ENCODE measurements at regions not wholly inside any gene's neighbourhood (a gene's known extent, or its start where the extent isn't known, plus 50 kb on each side); places are given as distances from the start of the nearest gene placed in this dataset.

- Mint-ChIP-seq H3K9me3 (peaks cover 2% of the 10 kb centered on the region), H3K27ac (no peak overlapping the region), H3K4me3 (no peak overlapping the region), H3K36me3 (ENCODE audit: low read depth) (no peaks in the 10 kb centered on the region), H3K4me1 (ENCODE audit: low read depth) (no peaks in the 10 kb centered on the region), H3K27me3 (no peaks in the 10 kb centered on the region)
- no peak for DNase-seq
These were observed 402.6 kb downstream of the SAMD5 start for GRCh38 chr6:147911057-147911456.

- H3K9me3 Mint-ChIP-seq, result peaks cover 2% of the 10 kb centered on the region
- no peaks in the 10 kb centered on the region for H3K4me1 Mint-ChIP-seq (ENCODE audit: low read depth)
- H3K4me3 Mint-ChIP-seq, result no peak overlapping the region
- no peak for DNase-seq
- H3K36me3 Mint-ChIP-seq (ENCODE audit: low read depth), result no peaks in the 10 kb centered on the region
- H3K27me3 Mint-ChIP-seq, result no peaks in the 10 kb centered on the region
- no peak overlapping the region for H3K27ac Mint-ChIP-seq
These were observed 403.2 kb downstream of the SAMD5 start for GRCh38 chr6:147911686-147912085.

GRCh38 chr6:147922799-147923198 is 414.3 kb downstream of the SAMD5 start:
- Mint-ChIP-seq H3K9me3 (peaks cover 20% of the 10 kb centered on the region), H3K4me1 (ENCODE audit: low read depth) (no peaks in the 10 kb centered on the region)
- DNase-seq, result no peak

GRCh38 chr6:147924598-147924997 is 416.1 kb downstream of the SAMD5 start:
- Mint-ChIP-seq H3K4me1 (ENCODE audit: low read depth) (no peaks in the 10 kb centered on the region), H3K27me3 (no peaks in the 10 kb centered on the region), H3K36me3 (ENCODE audit: low read depth) (no peaks in the 10 kb centered on the region), H3K9me3 (peaks cover 21% of the 10 kb centered on the region), H3K27ac (no peak overlapping the region), H3K4me3 (no peak overlapping the region)
- no peak for DNase-seq

More at GRCh38 chr6:147922799-147923198, 414.3 kb downstream of the SAMD5 start:
- Mint-ChIP-seq H3K36me3 (ENCODE audit: low read depth) (no peaks in the 10 kb centered on the region), H3K4me3 (no peak overlapping the region), H3K27me3 (no peaks in the 10 kb centered on the region), H3K27ac (no peak overlapping the region)

- Mint-ChIP-seq H3K4me1 (ENCODE audit: low read depth) (no peaks in the 10 kb centered on the region), H3K27me3 (no peaks in the 10 kb centered on the region), H3K36me3 (ENCODE audit: low read depth) (no peaks in the 10 kb centered on the region), H3K27ac (no peak overlapping the region), H3K4me3 (no peak overlapping the region), H3K9me3 (peaks cover 21% of the 10 kb centered on the region)
- no peak for DNase-seq
These were observed 416.8 kb upstream of the SASH1 start for GRCh38 chr6:147925826-147926225.

- H3K4me1 Mint-ChIP-seq (ENCODE audit: low read depth), result no peaks in the 10 kb centered on the region
- no peak for DNase-seq
- no peaks in the 10 kb centered on the region for H3K27me3 Mint-ChIP-seq
- peaks cover 19% of the 10 kb centered on the region for H3K9me3 Mint-ChIP-seq
- no peak overlapping the region for H3K4me3 Mint-ChIP-seq
- H3K36me3 Mint-ChIP-seq (ENCODE audit: low read depth), result no peaks in the 10 kb centered on the region
- no peak overlapping the region for H3K27ac Mint-ChIP-seq
These were observed 411.9 kb upstream of the SASH1 start for GRCh38 chr6:147930745-147931144.

- Mint-ChIP-seq H3K36me3 (ENCODE audit: low read depth) (no peaks in the 10 kb centered on the region), H3K4me1 (ENCODE audit: low read depth) (no peaks in the 10 kb centered on the region), H3K4me3 (no peak overlapping the region), H3K27me3 (no peaks in the 10 kb centered on the region), H3K9me3 (peaks cover 5% of the 10 kb centered on the region), H3K27ac (no peak overlapping the region)
- no peak for DNase-seq
These were observed 409.4 kb upstream of the SASH1 start for GRCh38 chr6:147933224-147933623.

- no peaks in the 10 kb centered on the region for H3K4me1 Mint-ChIP-seq (ENCODE audit: low read depth)
- no peak overlapping the region for H3K4me3 Mint-ChIP-seq
- no peak for DNase-seq
- no peaks in the 10 kb centered on the region for H3K9me3 Mint-ChIP-seq
- no peaks in the 10 kb centered on the region for H3K27me3 Mint-ChIP-seq
- H3K36me3 Mint-ChIP-seq (ENCODE audit: low read depth), result no peaks in the 10 kb centered on the region
- H3K27ac Mint-ChIP-seq, result no peak overlapping the region
These were observed 407.0 kb upstream of the SASH1 start for GRCh38 chr6:147935656-147936055.

GRCh38 chr6:147936703-147937470 is 405.8 kb upstream of the SASH1 start:
- H3K27me3 Mint-ChIP-seq, result no peaks in the 10 kb centered on the region
- no peaks in the 10 kb centered on the region for H3K36me3 Mint-ChIP-seq (ENCODE audit: low read depth)
- H3K4me1 Mint-ChIP-seq (ENCODE audit: low read depth), result no peaks in the 10 kb centered on the region
- H3K27ac Mint-ChIP-seq, result no peak overlapping the region
- H3K4me3 Mint-ChIP-seq, result no peak overlapping the region
- no peak for DNase-seq
- H3K9me3 Mint-ChIP-seq, result no peaks in the 10 kb centered on the region

GRCh38 chr6:147941143-147941542 is 401.5 kb upstream of the SASH1 start:
- no peaks in the 10 kb centered on the region for H3K36me3 Mint-ChIP-seq (ENCODE audit: low read depth)
- H3K27me3 Mint-ChIP-seq, result no peaks in the 10 kb centered on the region
- no peaks in the 10 kb centered on the region for H3K4me1 Mint-ChIP-seq (ENCODE audit: low read depth)
- DNase-seq, result no peak
- no peak overlapping the region for H3K4me3 Mint-ChIP-seq
- no peaks in the 10 kb centered on the region for H3K9me3 Mint-ChIP-seq
- H3K27ac Mint-ChIP-seq, result no peak overlapping the region

GRCh38 chr6:147942363-147942762 is 400.3 kb upstream of the SASH1 start:
- no peak overlapping the region for H3K4me3 Mint-ChIP-seq
- H3K4me1 Mint-ChIP-seq (ENCODE audit: low read depth), result no peaks in the 10 kb centered on the region
- H3K27me3 Mint-ChIP-seq, result no peaks in the 10 kb centered on the region

GRCh38 chr6:147944122-147944521 is 398.5 kb upstream of the SASH1 start:
- Mint-ChIP-seq H3K27ac (no peak overlapping the region), H3K4me3 (no peak overlapping the region), H3K27me3 (no peaks in the 10 kb centered on the region), H3K36me3 (ENCODE audit: low read depth) (no peaks in the 10 kb centered on the region), H3K4me1 (ENCODE audit: low read depth) (no peaks in the 10 kb centered on the region), H3K9me3 (no peaks in the 10 kb centered on the region)
- DNase-seq, result no peak

More at GRCh38 chr6:147942363-147942762, 400.3 kb upstream of the SASH1 start:
- Mint-ChIP-seq H3K27ac (no peak overlapping the region), H3K9me3 (no peaks in the 10 kb centered on the region), H3K36me3 (ENCODE audit: low read depth) (no peaks in the 10 kb centered on the region)
- no peak for DNase-seq

- Mint-ChIP-seq H3K36me3 (ENCODE audit: low read depth) (no peaks in the 10 kb centered on the region), H3K4me3 (no peak overlapping the region), H3K27ac (no peak overlapping the region), H3K27me3 (no peaks in the 10 kb centered on the region), H3K9me3 (no peaks in the 10 kb centered on the region), H3K4me1 (ENCODE audit: low read depth) (no peaks in the 10 kb centered on the region)
- no peak for DNase-seq
These were observed 395.1 kb upstream of the SASH1 start for GRCh38 chr6:147947521-147947920.

- no peaks in the 10 kb centered on the region for H3K27me3 Mint-ChIP-seq
- H3K9me3 Mint-ChIP-seq, result no peaks in the 10 kb centered on the region
- no peaks in the 10 kb centered on the region for H3K36me3 Mint-ChIP-seq (ENCODE audit: low read depth)
- H3K4me3 Mint-ChIP-seq, result no peak overlapping the region
- no peak for DNase-seq
- no peaks in the 10 kb centered on the region for H3K4me1 Mint-ChIP-seq (ENCODE audit: low read depth)
- no peak overlapping the region for H3K27ac Mint-ChIP-seq
These were observed 392.5 kb upstream of the SASH1 start for GRCh38 chr6:147949981-147950622.

GRCh38 chr6:147950623-147950987 is 392.0 kb upstream of the SASH1 start:
- Mint-ChIP-seq H3K36me3 (ENCODE audit: low read depth) (no peaks in the 10 kb centered on the region), H3K27me3 (no peaks in the 10 kb centered on the region), H3K9me3 (no peaks in the 10 kb centered on the region), H3K4me1 (ENCODE audit: low read depth) (no peaks in the 10 kb centered on the region), H3K27ac (no peak overlapping the region), H3K4me3 (no peak overlapping the region)
- DNase-seq, result no peak
